CD4-positive, alpha-beta T cell treated with Interleukin-2 at 100 ng/mL for 4 hours (primary cell): ENCODE measurements at regions not wholly inside any gene's neighbourhood (a gene's known extent, or its start where the extent isn't known, plus 50 kb on each side); places are given as distances from the start of the nearest gene placed in this dataset.

Source experiments
- DNase-seq: peaks from one replicate; pipeline ENCODE4 v3.0.0-alpha.2; 2020; ENCODE audit warnings: low spot score

- DNase-seq = no peak
Observed at GRCh38 chr18:8536922-8537321, 72.3 kb upstream of the RAB12 start.

DNA sequence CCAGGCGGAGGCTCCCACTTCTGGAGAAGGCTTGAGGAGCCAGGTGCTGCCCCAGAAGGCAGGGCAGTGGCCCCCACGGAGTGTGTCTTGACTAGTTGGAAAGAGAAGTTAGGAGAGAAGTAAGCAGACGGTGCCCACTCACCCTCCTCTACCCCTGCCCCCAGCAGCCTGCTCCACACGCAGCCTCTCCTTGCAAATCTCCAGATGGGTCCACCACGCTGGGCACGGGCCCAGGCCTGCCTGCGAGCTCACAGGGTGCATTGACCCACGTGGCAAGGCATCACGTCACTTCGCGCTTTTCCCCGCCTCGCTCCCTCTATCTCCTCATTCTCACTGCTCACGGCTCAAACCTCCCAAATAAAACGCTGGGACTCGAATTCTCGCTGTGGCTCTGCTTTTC lies 71.8 kb upstream of the RAB12 start:
- DNase-seq = no peak

GRCh38 chr18:8538935-8539334 lies 70.3 kb upstream of the RAB12 start:
- DNase-seq = no peak

GRCh38 chr18:8546677-8547076 lies 62.6 kb upstream of the RAB12 start:
- DNase-seq = no peak

GRCh38 chr18:8548186-8548585 lies 61.1 kb upstream of the RAB12 start:
- no peak for DNase-seq

DNA sequence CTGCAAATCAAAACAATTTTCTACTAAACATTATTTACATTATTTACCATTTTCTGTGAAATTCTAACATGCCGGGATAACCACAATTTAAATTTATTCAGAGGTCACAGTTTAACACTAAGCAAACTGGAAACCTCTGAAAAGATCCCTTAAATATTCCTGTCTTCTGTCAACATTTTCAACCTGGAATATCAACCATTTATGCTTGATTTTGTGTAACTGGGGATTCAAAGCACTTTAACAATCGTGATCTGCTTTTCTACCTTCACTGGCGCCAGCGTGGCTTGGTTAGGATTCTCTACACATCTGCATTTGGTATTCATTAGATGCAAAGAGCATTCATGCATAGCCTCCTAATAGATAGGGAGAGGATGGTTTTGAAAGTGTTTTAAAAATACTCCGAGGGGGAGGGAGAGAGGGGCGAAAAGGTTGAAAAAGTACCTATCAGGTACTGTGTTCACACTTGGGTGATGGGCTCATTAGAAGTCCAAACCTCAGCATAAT lies 59.9 kb upstream of the RAB12 start:
- DNase-seq = no peak

GRCh38 chr18:8552151-8552550 lies 57.1 kb upstream of the RAB12 start:
- no peak for DNase-seq

DNA sequence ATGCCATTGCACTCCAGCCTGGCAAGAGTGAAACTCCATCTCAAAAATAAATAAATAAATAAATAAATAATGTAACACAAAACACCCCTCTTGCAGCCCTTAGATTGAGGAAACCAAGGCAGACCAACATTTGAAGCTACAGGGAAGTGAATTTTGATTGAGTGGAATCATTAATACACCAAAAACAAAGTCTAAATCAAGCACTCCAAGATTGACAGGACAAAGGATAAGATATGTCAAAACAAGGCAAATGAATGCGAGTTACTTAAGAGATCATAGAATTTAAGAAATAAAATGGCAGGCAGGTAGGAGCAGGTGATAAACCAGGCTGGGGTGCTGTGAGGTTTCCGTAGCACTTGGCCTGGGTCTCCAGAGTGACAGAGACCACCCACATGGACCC lies 54.9 kb upstream of the RAB12 start:
- DNase-seq = no peak

DNA sequence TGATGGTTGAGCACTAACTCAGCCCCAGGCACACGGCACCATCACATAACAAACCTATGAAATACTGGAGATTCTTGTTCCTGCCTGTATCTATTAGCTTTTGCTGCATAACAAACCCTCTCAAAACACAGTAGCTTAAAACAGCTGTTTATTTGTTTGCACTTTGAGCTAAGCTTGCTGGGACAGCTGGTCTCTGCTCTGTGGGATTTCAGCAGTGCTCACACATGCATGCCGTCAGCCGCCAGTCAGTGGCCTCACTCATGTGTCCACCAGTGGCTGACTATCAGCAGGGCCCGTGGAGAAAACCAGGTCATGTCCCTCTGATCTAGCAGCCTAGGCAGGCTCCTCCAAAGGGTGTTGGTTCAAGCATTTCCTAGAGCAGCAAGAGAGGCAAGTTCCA lies 52.8 kb upstream of the RAB12 start:
- DNase-seq = no peak
